ENCODE measurements at regions not wholly inside any gene's neighbourhood (a gene's known extent, or its start where the extent isn't known, plus 50 kb on each side); places are given as distances from the start of the nearest gene placed in this dataset.
A peak's percentile ranks its signal among the peaks of the same experiment; 100 is the strongest.

GRCh38 chr3:168262887-168263286, 167.2 kb upstream of the GOLIM4 start:
- H3K27ac Mint-ChIP-seq = no peak overlapping the region
- no peaks in the 10 kb centered on the region for H3K36me3 Mint-ChIP-seq (ENCODE audit: low read depth)
- H3K4me3 Mint-ChIP-seq = no peak overlapping the region
- no peaks in the 10 kb centered on the region for H3K9me3 Mint-ChIP-seq
- H3K27me3 Mint-ChIP-seq (ENCODE audit: low read depth) = peaks cover 4% of the 10 kb centered on the region
- H3K4me1 Mint-ChIP-seq (ENCODE audit: low read depth) = no peaks in the 10 kb centered on the region

- H3K27me3 Mint-ChIP-seq (ENCODE audit: low read depth) = peaks cover 4% of the 10 kb centered on the region
- H3K9me3 Mint-ChIP-seq = no peaks in the 10 kb centered on the region
- H3K4me1 Mint-ChIP-seq (ENCODE audit: low read depth) = no peaks in the 10 kb centered on the region
- H3K36me3 Mint-ChIP-seq (ENCODE audit: low read depth) = no peaks in the 10 kb centered on the region
- no peak overlapping the region for H3K4me3 Mint-ChIP-seq
- no peak overlapping the region for H3K27ac Mint-ChIP-seq
These were observed 165.1 kb upstream of the GOLIM4 start for GRCh38 chr3:168260859-168261258.

GRCh38 chr3:168251371-168251770, 155.6 kb upstream of the GOLIM4 start:
- Mint-ChIP-seq H3K4me3 (no peak overlapping the region), H3K4me1 (ENCODE audit: low read depth) (peaks cover 12% of the 10 kb centered on the region), H3K27ac (no peak overlapping the region), H3K27me3 (ENCODE audit: low read depth) (peaks cover 54% of the 10 kb centered on the region), H3K9me3 (no peaks in the 10 kb centered on the region), H3K36me3 (ENCODE audit: low read depth) (no peaks in the 10 kb centered on the region)

GRCh38 chr3:168250415-168250861, 154.7 kb upstream of the GOLIM4 start:
- peak overlapping the region; percentile 58 for H3K4me3 Mint-ChIP-seq
- H3K9me3 Mint-ChIP-seq = no peaks in the 10 kb centered on the region
- peaks cover 54% of the 10 kb centered on the region for H3K27me3 Mint-ChIP-seq (ENCODE audit: low read depth)
- H3K4me1 Mint-ChIP-seq (ENCODE audit: low read depth) = peaks cover 12% of the 10 kb centered on the region
- no peaks in the 10 kb centered on the region for H3K36me3 Mint-ChIP-seq (ENCODE audit: low read depth)
- H3K27ac Mint-ChIP-seq = no peak overlapping the region

- peaks cover 54% of the 10 kb centered on the region for H3K27me3 Mint-ChIP-seq (ENCODE audit: low read depth)
- H3K4me3 Mint-ChIP-seq = peak overlapping the region; percentile 58
- no peaks in the 10 kb centered on the region for H3K36me3 Mint-ChIP-seq (ENCODE audit: low read depth)
- no peaks in the 10 kb centered on the region for H3K9me3 Mint-ChIP-seq
- peaks cover 12% of the 10 kb centered on the region for H3K4me1 Mint-ChIP-seq (ENCODE audit: low read depth)
- no peak overlapping the region for H3K27ac Mint-ChIP-seq
These were observed 154.1 kb upstream of the GOLIM4 start for GRCh38 chr3:168249550-168250414.

- Mint-ChIP-seq H3K36me3 (ENCODE audit: low read depth) (no peaks in the 10 kb centered on the region), H3K27me3 (ENCODE audit: low read depth) (peaks cover 54% of the 10 kb centered on the region), H3K27ac (no peak overlapping the region), H3K4me1 (ENCODE audit: low read depth) (peaks cover 12% of the 10 kb centered on the region), H3K4me3 (peak overlapping the region; percentile 70), H3K9me3 (no peaks in the 10 kb centered on the region)
These were observed 153.5 kb upstream of the GOLIM4 start for GRCh38 chr3:168249205-168249549.

GRCh38 chr3:168248383-168249204, 152.9 kb upstream of the GOLIM4 start:
- Mint-ChIP-seq H3K4me1 (ENCODE audit: low read depth) (peaks cover 12% of the 10 kb centered on the region), H3K36me3 (ENCODE audit: low read depth) (no peaks in the 10 kb centered on the region), H3K27me3 (ENCODE audit: low read depth) (peaks cover 54% of the 10 kb centered on the region), H3K9me3 (no peaks in the 10 kb centered on the region), H3K4me3 (peak overlapping the region; percentile 70), H3K27ac (no peak overlapping the region)

GRCh38 chr3:168241156-168241555, 145.4 kb upstream of the GOLIM4 start:
- Mint-ChIP-seq H3K4me3 (no peak overlapping the region), H3K27ac (no peak overlapping the region), H3K27me3 (ENCODE audit: low read depth) (peaks cover 8% of the 10 kb centered on the region), H3K36me3 (ENCODE audit: low read depth) (no peaks in the 10 kb centered on the region), H3K9me3 (no peaks in the 10 kb centered on the region), H3K4me1 (ENCODE audit: low read depth) (no peaks in the 10 kb centered on the region)

- Mint-ChIP-seq H3K4me3 (no peak overlapping the region), H3K27me3 (ENCODE audit: low read depth) (peaks cover 8% of the 10 kb centered on the region), H3K4me1 (ENCODE audit: low read depth) (no peaks in the 10 kb centered on the region), H3K9me3 (no peaks in the 10 kb centered on the region), H3K27ac (no peak overlapping the region), H3K36me3 (ENCODE audit: low read depth) (no peaks in the 10 kb centered on the region)
These were observed 143.6 kb upstream of the GOLIM4 start for GRCh38 chr3:168239287-168239686.

GRCh38 chr3:168233001-168233400, 137.3 kb upstream of the GOLIM4 start:
- no peaks in the 10 kb centered on the region for H3K9me3 Mint-ChIP-seq
- H3K27ac Mint-ChIP-seq = no peak overlapping the region
- H3K36me3 Mint-ChIP-seq (ENCODE audit: low read depth) = no peaks in the 10 kb centered on the region
- H3K27me3 Mint-ChIP-seq (ENCODE audit: low read depth) = peaks cover 4% of the 10 kb centered on the region
- H3K4me3 Mint-ChIP-seq = no peak overlapping the region
- H3K4me1 Mint-ChIP-seq (ENCODE audit: low read depth) = no peaks in the 10 kb centered on the region

GRCh38 chr3:168223085-168223484, 127.4 kb upstream of the GOLIM4 start:
- Mint-ChIP-seq H3K27me3 (ENCODE audit: low read depth) (no peaks in the 10 kb centered on the region), H3K36me3 (ENCODE audit: low read depth) (no peaks in the 10 kb centered on the region), H3K4me3 (no peak overlapping the region)

GRCh38 chr3:168220556-168220955, 124.8 kb upstream of the GOLIM4 start:
- H3K9me3 Mint-ChIP-seq = no peaks in the 10 kb centered on the region
- H3K27ac Mint-ChIP-seq = no peak overlapping the region

More at GRCh38 chr3:168223085-168223484, 127.4 kb upstream of the GOLIM4 start:
- Mint-ChIP-seq H3K9me3 (no peaks in the 10 kb centered on the region), H3K4me1 (ENCODE audit: low read depth) (no peaks in the 10 kb centered on the region), H3K27ac (no peak overlapping the region)

GRCh38 chr3:168219530-168219929, 123.8 kb upstream of the GOLIM4 start:
- no peaks in the 10 kb centered on the region for H3K36me3 Mint-ChIP-seq (ENCODE audit: low read depth)

More at GRCh38 chr3:168220556-168220955, 124.8 kb upstream of the GOLIM4 start:
- no peaks in the 10 kb centered on the region for H3K36me3 Mint-ChIP-seq (ENCODE audit: low read depth)
- no peaks in the 10 kb centered on the region for H3K4me1 Mint-ChIP-seq (ENCODE audit: low read depth)
- peaks cover 5% of the 10 kb centered on the region for H3K27me3 Mint-ChIP-seq (ENCODE audit: low read depth)
- no peak overlapping the region for H3K4me3 Mint-ChIP-seq

GRCh38 chr3:168218600-168218999, 122.9 kb upstream of the GOLIM4 start:
- Mint-ChIP-seq H3K4me1 (ENCODE audit: low read depth) (peaks cover 8% of the 10 kb centered on the region), H3K27ac (no peak overlapping the region), H3K36me3 (ENCODE audit: low read depth) (no peaks in the 10 kb centered on the region), H3K27me3 (ENCODE audit: low read depth) (peaks cover 5% of the 10 kb centered on the region), H3K4me3 (no peak overlapping the region), H3K9me3 (no peaks in the 10 kb centered on the region)

More at GRCh38 chr3:168219530-168219929, 123.8 kb upstream of the GOLIM4 start:
- peaks cover 5% of the 10 kb centered on the region for H3K27me3 Mint-ChIP-seq (ENCODE audit: low read depth)
- no peak overlapping the region for H3K4me3 Mint-ChIP-seq
- H3K4me1 Mint-ChIP-seq (ENCODE audit: low read depth) = no peaks in the 10 kb centered on the region
- H3K27ac Mint-ChIP-seq = no peak overlapping the region
- no peaks in the 10 kb centered on the region for H3K9me3 Mint-ChIP-seq

- no peak overlapping the region for H3K4me3 Mint-ChIP-seq
- peaks cover 11% of the 10 kb centered on the region for H3K4me1 Mint-ChIP-seq (ENCODE audit: low read depth)
- H3K27me3 Mint-ChIP-seq (ENCODE audit: low read depth) = peaks cover 5% of the 10 kb centered on the region
- H3K9me3 Mint-ChIP-seq = no peaks in the 10 kb centered on the region
- no peak overlapping the region for H3K27ac Mint-ChIP-seq
- H3K36me3 Mint-ChIP-seq (ENCODE audit: low read depth) = no peaks in the 10 kb centered on the region
These were observed 121.1 kb upstream of the GOLIM4 start for GRCh38 chr3:168216851-168217250.

All from T-helper 1 cell treated with Interleukin-12 subunit alpha and Interleukin-12 subunit beta and Interleukin-4 antibody, amounts not matched to agents 30 μg/mL and 1 μg/mL, for 36 hours (primary cell).